CD4-positive, alpha-beta T cell (primary cell): ENCODE measurements at regions not wholly inside any gene's neighbourhood (a gene's known extent, or its start where the extent isn't known, plus 50 kb on each side); places are given as distances from the start of the nearest gene placed in this dataset.

Experiments used
- ATAC-seq: fragments of 200-7000 bp; cut with Tn5 transposase; one replicate; pipeline ENCODE4 v1.10.0; 2022; ENCODE audit warnings: mild to moderate bottlenecking; ENCODE audit not compliant: poor library complexity
- CTCF ChIA-PET: fragments of 350-600 bp; sonication (Branson Sonifier 250); formaldehyde crosslinking; loops from one replicate; lab custom pipeline; 2021; ENCODE audit warnings: antibody characterized with exemption, inconsistent platforms; lab: Charles Lee
- POLR2A ChIA-PET: fragments of 350-600 bp; sonication (Branson Sonifier 250); formaldehyde crosslinking; loops from one replicate; lab custom pipeline; 2021; ENCODE audit warnings: antibody characterized with exemption, inconsistent platforms; lab: Charles Lee
- DNase-seq, 14 experiments: peaks; one replicate each; pipeline ENCODE4 v3.0.0-alpha.2; 2013 to 2020; ENCODE audit warnings: mixed read lengths in 2 of 14
- H3K27ac ChIP-seq, 2 donors: one replicate each; pipeline versions ENCODE4 v1.5.1 to v1.7.0; 2013; ENCODE audit warnings: low read length in 2 of 2, low read depth in 1 of 2, mild to moderate bottlenecking in 1 of 2
- H3K27me3 ChIP-seq, 2 experiments: 1 replicate in 1 of 2; 2 replicates in 1 of 2; pipeline versions ENCODE4 v1.6.1 to v1.7.0; 2013; ENCODE audit warnings: low read length in 2 of 2, control low read depth in 1 of 2, mild to moderate bottlenecking in 1 of 2, moderate library complexity in 1 of 2; ENCODE audit not compliant: insufficient read depth in 2 of 2, control insufficient read depth in 1 of 2
- H3K36me3 ChIP-seq: one replicate; pipeline ENCODE4 v1.6.1; 2013; ENCODE audit warnings: low read length, control low read depth; ENCODE audit not compliant: insufficient read depth
- H3K4me1 ChIP-seq: one replicate; pipeline ENCODE4 v1.6.1; 2013; ENCODE audit warnings: low read length, control low read depth; ENCODE audit not compliant: insufficient read depth
- H3K4me3 ChIP-seq: one replicate; pipeline ENCODE4 v1.5.1; 2013; ENCODE audit warnings: mild to moderate bottlenecking, low read length, moderate library complexity
- H3K9me3 ChIP-seq, 2 experiments: 1 replicate in 1 of 2; 2 replicates in 1 of 2; pipeline versions ENCODE4 v1.6.1 to v1.7.0; 2013; ENCODE audit warnings: low read length in 2 of 2, mild to moderate bottlenecking in 2 of 2, control low read depth in 1 of 2, moderate library complexity in 1 of 2; ENCODE audit not compliant: control insufficient read depth in 1 of 2, insufficient read depth in 1 of 2
- H3K27ac Mint-ChIP-seq: one replicate; pipeline ENCODE4 v1.8.0; 2020; ENCODE audit warnings: mixed read lengths
- H3K27me3 Mint-ChIP-seq: one replicate; pipeline ENCODE4 v1.8.0; 2021; ENCODE audit warnings: mixed read lengths
- H3K36me3 Mint-ChIP-seq: one replicate; pipeline ENCODE4 v1.8.0; 2021; ENCODE audit warnings: low read depth, mixed read lengths
- H3K4me1 Mint-ChIP-seq: one replicate; pipeline ENCODE4 v1.8.0; 2021; ENCODE audit warnings: low read depth, mixed read lengths
- H3K4me3 Mint-ChIP-seq: one replicate; pipeline ENCODE4 v1.8.0; 2020; ENCODE audit warnings: mild to moderate bottlenecking, mixed read lengths
- H3K9me3 Mint-ChIP-seq: one replicate; pipeline ENCODE4 v1.8.0; 2020; ENCODE audit warnings: mixed read lengths
- intact Hi-C, 2 experiments: fragments of 100-400 bp; cut with DNase I in 1 of 2; cut with micrococcal nuclease in 1 of 2; formaldehyde crosslinking; loops; one replicate each; pipeline versions ENCODE4 v1.15.1 to v1.9.0; 2023 to 2025; cut with DNase I, micrococcal nuclease
- TF ChIP-seq, protein P1 (sequence below): fragments of 200-600 bp; IDR thresholded peaks from one replicate; pipeline ENCODE4 v1.8.0; 2022; ENCODE audit warnings: antibody characterized with exemption, mild to moderate bottlenecking

GRCh38 chr10:78406648-78407008 is 373.0 kb downstream of the RPS24 start:
- Histone ChIP-seq H3K36me3 (no peaks in the 10 kb centered on the region), H3K9me3 (no peaks in the 10 kb centered on the region), H3K27me3 (peaks cover 9 to 13% of the 10 kb centered on the region in 2 experiments), H3K27ac (no peak overlapping the region), H3K4me3 (peak overlapping the region; percentile 44), H3K4me1 (peaks cover 12% of the 10 kb centered on the region)
- intact Hi-C loops, result no loop called here
- Mint-ChIP-seq H3K36me3 (no peaks in the 10 kb centered on the region), H3K27me3 (peaks cover 27% of the 10 kb centered on the region), H3K9me3 (no peaks in the 10 kb centered on the region), H3K4me1 (peaks cover 7% of the 10 kb centered on the region), H3K27ac (no peak overlapping the region), H3K4me3 (peak overlapping the region; percentile 72)
- ChIA-PET CTCF (no interaction called here), POLR2A (interaction anchor here (1.1 kb wide), 1 partner anchor 46 kb away, joined by 3 read pairs; no protein-coding TSS in a partner anchor)
- DNase-seq (no peak), ATAC-seq (no peak)
- TF ChIP-seq, protein P1, sequence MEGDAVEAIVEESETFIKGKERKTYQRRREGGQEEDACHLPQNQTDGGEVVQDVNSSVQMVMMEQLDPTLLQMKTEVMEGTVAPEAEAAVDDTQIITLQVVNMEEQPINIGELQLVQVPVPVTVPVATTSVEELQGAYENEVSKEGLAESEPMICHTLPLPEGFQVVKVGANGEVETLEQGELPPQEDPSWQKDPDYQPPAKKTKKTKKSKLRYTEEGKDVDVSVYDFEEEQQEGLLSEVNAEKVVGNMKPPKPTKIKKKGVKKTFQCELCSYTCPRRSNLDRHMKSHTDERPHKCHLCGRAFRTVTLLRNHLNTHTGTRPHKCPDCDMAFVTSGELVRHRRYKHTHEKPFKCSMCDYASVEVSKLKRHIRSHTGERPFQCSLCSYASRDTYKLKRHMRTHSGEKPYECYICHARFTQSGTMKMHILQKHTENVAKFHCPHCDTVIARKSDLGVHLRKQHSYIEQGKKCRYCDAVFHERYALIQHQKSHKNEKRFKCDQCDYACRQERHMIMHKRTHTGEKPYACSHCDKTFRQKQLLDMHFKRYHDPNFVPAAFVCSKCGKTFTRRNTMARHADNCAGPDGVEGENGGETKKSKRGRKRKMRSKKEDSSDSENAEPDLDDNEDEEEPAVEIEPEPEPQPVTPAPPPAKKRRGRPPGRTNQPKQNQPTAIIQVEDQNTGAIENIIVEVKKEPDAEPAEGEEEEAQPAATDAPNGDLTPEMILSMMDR, result no peak

DNA sequence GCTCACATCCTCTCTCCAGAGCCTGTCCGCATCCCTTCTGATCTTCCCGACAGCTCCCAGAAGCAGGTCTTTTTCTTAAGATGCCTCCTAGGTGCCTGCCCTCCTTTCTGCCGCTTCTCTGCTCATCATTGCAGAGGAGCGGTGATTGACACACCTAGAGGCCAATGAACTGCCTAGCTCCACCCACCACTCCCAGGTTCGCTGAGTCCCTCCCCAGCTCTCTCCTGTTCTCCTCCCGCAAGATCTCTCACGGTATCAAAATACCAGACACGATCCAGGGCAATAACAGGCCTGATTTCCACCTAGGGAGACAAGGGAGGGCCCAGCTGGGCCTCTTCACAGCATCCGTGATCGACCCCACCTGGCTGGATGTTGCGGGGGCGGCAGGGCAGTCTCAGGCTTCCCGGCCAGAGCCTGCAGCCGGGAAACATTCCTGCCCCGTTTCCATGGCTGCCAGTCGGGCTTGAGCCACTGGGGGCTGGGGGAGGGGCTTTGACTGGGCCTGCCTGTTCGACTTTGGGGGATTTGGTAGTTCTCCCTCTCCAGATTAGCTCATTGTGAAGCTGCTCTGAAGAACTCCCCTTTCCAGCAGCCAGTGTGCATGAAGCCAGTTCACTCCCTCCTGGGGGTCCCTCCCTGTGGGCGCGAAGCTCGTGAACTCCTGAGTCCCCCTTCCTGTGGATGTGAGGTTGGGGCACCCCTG is 373.5 kb downstream of the RPS24 start:
- Mint-ChIP-seq H3K36me3 (no peaks in the 10 kb centered on the region), H3K4me3 (peak overlapping the region; percentile 72)

DNA sequence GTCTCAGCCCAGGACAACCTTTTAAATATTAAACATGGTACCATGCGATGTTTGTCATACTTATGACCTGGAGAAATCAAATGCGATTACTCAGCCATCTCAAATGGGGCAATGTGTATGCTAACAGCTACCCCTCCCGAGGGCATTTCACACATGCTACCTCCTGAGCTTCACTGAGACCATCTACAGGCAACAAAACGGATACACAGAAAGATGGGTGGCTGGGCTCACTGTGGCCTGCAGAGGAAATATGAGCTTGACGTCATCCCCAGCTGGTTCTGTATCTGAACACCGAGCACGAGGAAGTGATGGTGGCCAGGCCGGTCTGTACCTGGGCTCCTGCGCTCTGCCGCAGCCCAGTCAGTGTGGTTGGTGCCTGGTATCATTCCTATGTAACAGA is 374.3 kb downstream of the RPS24 start:
- intact Hi-C loops, result no loop called here
- ATAC-seq (no peak), DNase-seq (no peak)
- peaks cover 7% of the 10 kb centered on the region for H3K4me1 Mint-ChIP-seq
- no peak overlapping the region for H3K4me3 Mint-ChIP-seq
- no peak overlapping the region for H3K27ac ChIP-seq
- H3K27me3 Mint-ChIP-seq, result peaks cover 27% of the 10 kb centered on the region
- H3K9me3 ChIP-seq, result no peaks in the 10 kb centered on the region
- H3K27me3 ChIP-seq, result peaks cover 7 to 13% of the 10 kb centered on the region in 2 experiments
- ChIA-PET POLR2A (no interaction called here), CTCF (no interaction called here)
- no peak overlapping the region for H3K27ac Mint-ChIP-seq
- no peaks in the 10 kb centered on the region for H3K36me3 Mint-ChIP-seq
- no peaks in the 10 kb centered on the region for H3K36me3 ChIP-seq
- TF ChIP-seq, protein P1, result no peak
- H3K4me3 ChIP-seq, result no peak overlapping the region
- H3K9me3 Mint-ChIP-seq, result no peaks in the 10 kb centered on the region
- H3K4me1 ChIP-seq, result peaks cover 12% of the 10 kb centered on the region

More for the DNA sequence above, 373.5 kb downstream of the RPS24 start:
- H3K4me3 ChIP-seq, result peak overlapping the region; percentile 44
- POLR2A ChIA-PET, result interaction anchor here (1.1 kb wide), 1 partner anchor 47 kb away, joined by 3 read pairs; no protein-coding TSS in a partner anchor
- no peaks in the 10 kb centered on the region for H3K36me3 ChIP-seq
- peaks cover 8 to 13% of the 10 kb centered on the region in 2 experiments for H3K27me3 ChIP-seq
- DNase-seq (peak; percentile 24 to 76 (median 52)), ATAC-seq (peak; percentile 75)
- Mint-ChIP-seq H3K4me1 (peaks cover 7% of the 10 kb centered on the region), H3K9me3 (no peaks in the 10 kb centered on the region), H3K27me3 (peaks cover 27% of the 10 kb centered on the region), H3K27ac (no peak overlapping the region)
- peaks cover 12% of the 10 kb centered on the region for H3K4me1 ChIP-seq
- H3K9me3 ChIP-seq, result no peaks in the 10 kb centered on the region
- CTCF ChIA-PET, result no interaction called here
- intact Hi-C loops, result no loop called here
- H3K27ac ChIP-seq, result no peak overlapping the region
- TF ChIP-seq, protein P1, result no peak
